ENCODE measurements at regions not wholly inside any gene's neighbourhood (a gene's known extent, or its start where the extent isn't known, plus 50 kb on each side); places are given as distances from the start of the nearest gene placed in this dataset.

GRCh38 chr16:59707436-59708226, 973.5 kb upstream of the GOT2 start:
- no peaks in the 10 kb centered on the region for H3K36me3 ChIP-seq (ENCODE audit: control insufficient read depth, insufficient read depth, low read length)
- no peak overlapping the region for H3K27ac ChIP-seq (ENCODE audit: insufficient read depth, low read depth, low read length, poor library complexity, severe bottlenecking)
- H3K9me3 ChIP-seq (ENCODE audit: control insufficient read depth, low read length) = no peaks in the 10 kb centered on the region
- no peak overlapping the region for H3K4me3 ChIP-seq (ENCODE audit: insufficient read depth, low read depth, low read length)
- no peaks in the 10 kb centered on the region for H3K4me1 ChIP-seq (ENCODE audit: control insufficient read depth, insufficient read depth, low read length)
- no peaks in the 10 kb centered on the region for H3K27me3 ChIP-seq (ENCODE audit: control insufficient read depth, insufficient read depth, low read length, poor library complexity, severe bottlenecking)
- WGBS, 2 experiments = 90 to 98% methylated on average over 4 to 7 of the region's 8 CpGs

- H3K27ac ChIP-seq (ENCODE audit: insufficient read depth, low read depth, low read length, poor library complexity, severe bottlenecking) = no peak overlapping the region
- H3K9me3 ChIP-seq (ENCODE audit: control insufficient read depth, low read length) = no peaks in the 10 kb centered on the region
- H3K4me3 ChIP-seq (ENCODE audit: insufficient read depth, low read depth, low read length) = no peak overlapping the region
- H3K4me1 ChIP-seq (ENCODE audit: control insufficient read depth, insufficient read depth, low read length) = no peaks in the 10 kb centered on the region
- H3K27me3 ChIP-seq (ENCODE audit: control insufficient read depth, insufficient read depth, low read length, poor library complexity, severe bottlenecking) = no peaks in the 10 kb centered on the region
- whole genome bisulfite sequencing, 2 experiments = 98% methylated on average over 3 of the region's 3 CpGs
- H3K36me3 ChIP-seq (ENCODE audit: control insufficient read depth, insufficient read depth, low read length) = no peaks in the 10 kb centered on the region
These were observed 968.1 kb upstream of the GOT2 start for GRCh38 chr16:59701963-59702930.

DNA sequence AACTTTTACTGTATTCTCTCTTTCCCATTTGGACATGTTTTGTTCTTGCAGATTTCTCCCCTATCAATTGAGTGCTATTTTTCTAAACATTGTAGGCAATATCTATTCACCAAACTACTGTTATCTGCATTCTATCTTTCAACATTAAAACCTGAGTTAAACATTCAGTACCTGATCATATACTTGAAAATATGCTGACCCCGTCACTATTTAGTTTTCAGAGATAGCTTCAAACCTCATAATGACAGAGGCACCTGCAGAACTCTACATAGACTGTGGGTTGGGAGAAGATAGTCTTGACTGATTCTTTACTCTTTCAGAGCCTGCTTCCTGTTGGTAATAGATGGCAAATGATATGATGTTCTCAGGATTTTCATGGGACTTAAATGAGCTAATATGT, 965.7 kb upstream of the GOT2 start:
- Histone ChIP-seq H3K27ac (ENCODE audit: insufficient read depth, low read depth, low read length, poor library complexity, severe bottlenecking) (no peak overlapping the region), H3K4me3 (ENCODE audit: insufficient read depth, low read depth, low read length) (no peak overlapping the region), H3K36me3 (ENCODE audit: control insufficient read depth, insufficient read depth, low read length) (no peaks in the 10 kb centered on the region), H3K9me3 (ENCODE audit: control insufficient read depth, low read length) (no peaks in the 10 kb centered on the region), H3K4me1 (ENCODE audit: control insufficient read depth, insufficient read depth, low read length) (no peaks in the 10 kb centered on the region), H3K27me3 (ENCODE audit: control insufficient read depth, insufficient read depth, low read length, poor library complexity, severe bottlenecking) (no peaks in the 10 kb centered on the region)
- 83 to 100% methylated on average over 1 of the region's 1 CpG for WGBS, 2 experiments

DNA sequence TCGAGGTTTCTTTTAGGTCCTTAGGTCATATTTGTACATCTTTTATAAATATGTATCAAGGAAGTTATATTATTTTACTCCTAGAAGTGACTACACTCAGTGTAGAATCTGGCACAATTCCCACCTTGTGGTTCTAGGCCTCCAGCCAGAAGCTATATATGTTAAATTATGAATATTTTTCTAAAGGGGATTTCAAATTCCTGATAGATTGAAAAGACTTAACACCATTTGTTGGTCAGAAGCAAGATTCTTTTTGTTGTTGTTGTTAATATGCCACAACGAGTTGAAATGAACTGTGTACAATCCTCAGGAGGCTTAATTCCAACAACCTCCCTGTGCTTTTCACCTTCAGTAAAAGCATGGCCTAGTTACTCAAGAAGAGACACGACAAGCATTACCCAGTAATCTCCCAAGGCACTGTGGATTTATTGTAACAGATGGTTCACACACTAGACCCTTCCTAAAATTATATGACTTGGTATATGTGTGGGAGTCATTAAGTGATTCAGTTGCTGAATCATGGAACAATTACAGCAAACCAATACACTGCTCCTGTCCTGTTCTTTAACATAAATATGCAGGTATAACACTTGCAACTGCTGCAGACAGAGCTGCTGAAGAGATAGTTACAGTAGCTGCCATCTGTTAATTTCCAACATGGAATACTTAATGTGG, 964.4 kb upstream of the GOT2 start:
- no peaks in the 10 kb centered on the region for H3K9me3 ChIP-seq (ENCODE audit: control insufficient read depth, low read length)
- H3K4me1 ChIP-seq (ENCODE audit: control insufficient read depth, insufficient read depth, low read length) = no peaks in the 10 kb centered on the region
- H3K27me3 ChIP-seq (ENCODE audit: control insufficient read depth, insufficient read depth, low read length, poor library complexity, severe bottlenecking) = no peaks in the 10 kb centered on the region
- H3K27ac ChIP-seq (ENCODE audit: insufficient read depth, low read depth, low read length, poor library complexity, severe bottlenecking) = no peak overlapping the region
- H3K4me3 ChIP-seq (ENCODE audit: insufficient read depth, low read depth, low read length) = no peak overlapping the region
- H3K36me3 ChIP-seq (ENCODE audit: control insufficient read depth, insufficient read depth, low read length) = no peaks in the 10 kb centered on the region
- 100% methylated on average over 1 to 2 of the region's 3 CpGs for WGBS, 2 experiments

DNA sequence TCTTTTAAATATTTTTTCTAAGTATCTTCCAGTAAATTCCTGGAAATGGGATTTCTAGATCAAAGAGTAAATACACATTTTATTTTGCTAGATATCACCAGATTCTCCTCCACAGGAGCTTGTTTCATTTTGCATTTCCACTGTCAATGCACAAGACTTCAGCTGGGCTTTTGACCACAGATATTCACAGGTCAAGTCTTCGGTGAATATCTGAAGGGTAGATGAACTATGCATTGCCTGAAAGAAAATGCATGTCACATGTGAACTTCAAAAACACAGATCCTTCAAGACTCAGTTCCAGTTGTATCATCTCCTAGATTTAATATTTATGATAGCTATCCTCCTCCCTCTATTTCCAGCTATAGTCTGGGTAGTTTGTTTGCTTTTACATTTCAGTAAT, 963.6 kb upstream of the GOT2 start:
- Histone ChIP-seq H3K27ac (ENCODE audit: insufficient read depth, low read depth, low read length, poor library complexity, severe bottlenecking) (no peak overlapping the region), H3K27me3 (ENCODE audit: control insufficient read depth, insufficient read depth, low read length, poor library complexity, severe bottlenecking) (no peaks in the 10 kb centered on the region), H3K4me3 (ENCODE audit: insufficient read depth, low read depth, low read length) (no peak overlapping the region), H3K36me3 (ENCODE audit: control insufficient read depth, insufficient read depth, low read length) (no peaks in the 10 kb centered on the region), H3K9me3 (ENCODE audit: control insufficient read depth, low read length) (no peaks in the 10 kb centered on the region), H3K4me1 (ENCODE audit: control insufficient read depth, insufficient read depth, low read length) (no peaks in the 10 kb centered on the region)
- WGBS, 2 experiments = 100% methylated on average over 1 of the region's 1 CpG

DNA sequence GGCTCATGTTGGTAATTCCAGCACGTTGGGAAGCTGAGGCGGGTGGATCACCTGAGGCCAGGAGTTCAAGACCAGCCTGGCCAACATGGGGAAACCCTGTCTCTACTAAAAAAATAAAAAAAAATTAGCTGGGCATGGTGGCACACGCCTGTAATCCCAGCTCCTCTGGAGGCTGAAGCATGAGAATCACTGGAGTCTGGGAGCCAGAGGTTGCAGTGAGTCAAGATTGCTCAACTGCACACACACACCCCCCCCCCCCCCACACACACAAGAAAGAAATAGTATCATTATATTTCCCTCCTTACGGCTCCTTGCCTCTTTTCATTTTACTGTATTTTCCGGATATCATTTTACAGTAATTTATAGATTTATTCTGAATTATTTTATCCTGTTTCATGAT, 963.1 kb upstream of the GOT2 start:
- Histone ChIP-seq H3K27me3 (ENCODE audit: control insufficient read depth, insufficient read depth, low read length, poor library complexity, severe bottlenecking) (no peaks in the 10 kb centered on the region), H3K4me3 (ENCODE audit: insufficient read depth, low read depth, low read length) (no peak overlapping the region), H3K27ac (ENCODE audit: insufficient read depth, low read depth, low read length, poor library complexity, severe bottlenecking) (no peak overlapping the region), H3K4me1 (ENCODE audit: control insufficient read depth, insufficient read depth, low read length) (no peaks in the 10 kb centered on the region), H3K36me3 (ENCODE audit: control insufficient read depth, insufficient read depth, low read length) (no peaks in the 10 kb centered on the region), H3K9me3 (ENCODE audit: control insufficient read depth, low read length) (no peaks in the 10 kb centered on the region)
- WGBS, 2 experiments = 88 to 94% methylated on average over 3 of the region's 5 CpGs

DNA sequence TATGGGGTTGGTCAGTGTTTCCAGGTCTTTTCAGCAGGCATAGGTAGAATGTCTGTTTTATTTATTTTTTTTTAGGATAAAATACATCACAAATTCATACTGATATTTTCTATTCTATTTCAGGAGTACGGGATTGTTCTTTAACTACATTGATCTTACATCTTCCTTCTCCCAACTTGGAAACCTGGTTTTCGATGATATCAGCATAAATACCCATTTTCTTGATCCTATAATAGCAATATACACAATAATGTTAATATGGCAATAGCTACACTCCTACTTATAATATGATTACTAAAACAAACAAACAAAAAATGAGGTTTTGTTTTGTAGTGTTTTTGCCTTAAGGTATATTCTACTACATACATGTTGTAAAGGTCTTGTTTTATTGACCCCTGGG, 962.4 kb upstream of the GOT2 start:
- Histone ChIP-seq H3K4me3 (ENCODE audit: insufficient read depth, low read depth, low read length) (no peak overlapping the region), H3K4me1 (ENCODE audit: control insufficient read depth, insufficient read depth, low read length) (no peaks in the 10 kb centered on the region), H3K27ac (ENCODE audit: insufficient read depth, low read depth, low read length, poor library complexity, severe bottlenecking) (no peak overlapping the region), H3K36me3 (ENCODE audit: control insufficient read depth, insufficient read depth, low read length) (no peaks in the 10 kb centered on the region), H3K9me3 (ENCODE audit: control insufficient read depth, low read length) (no peaks in the 10 kb centered on the region), H3K27me3 (ENCODE audit: control insufficient read depth, insufficient read depth, low read length, poor library complexity, severe bottlenecking) (no peaks in the 10 kb centered on the region)
- WGBS, 2 experiments = 80 to 91% methylated on average over 1 to 2 of the region's 2 CpGs

DNA sequence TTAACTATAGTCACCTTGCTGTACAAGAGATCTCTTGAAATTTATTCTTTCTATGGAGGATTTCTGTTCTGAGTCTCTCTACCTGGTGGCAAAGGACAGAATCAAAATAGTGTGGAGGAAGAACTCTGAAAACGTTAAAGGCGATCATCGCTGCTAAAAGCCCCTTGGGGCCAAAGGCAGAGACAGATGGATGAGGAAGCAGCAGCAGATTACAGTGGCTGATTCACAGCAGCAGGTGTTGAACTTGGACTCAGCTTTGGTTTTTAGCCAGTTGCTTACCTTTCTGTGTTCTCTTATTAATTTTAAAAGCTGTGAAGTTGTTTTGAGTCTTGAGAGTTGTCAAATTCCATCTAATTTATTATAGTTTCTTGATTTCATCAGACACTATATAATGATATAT, 956.1 kb upstream of the GOT2 start:
- Histone ChIP-seq H3K27me3 (ENCODE audit: control insufficient read depth, insufficient read depth, low read length, poor library complexity, severe bottlenecking) (no peaks in the 10 kb centered on the region), H3K4me3 (ENCODE audit: insufficient read depth, low read depth, low read length) (no peak overlapping the region), H3K27ac (ENCODE audit: insufficient read depth, low read depth, low read length, poor library complexity, severe bottlenecking) (no peak overlapping the region), H3K36me3 (ENCODE audit: control insufficient read depth, insufficient read depth, low read length) (no peaks in the 10 kb centered on the region), H3K9me3 (ENCODE audit: control insufficient read depth, low read length) (no peaks in the 10 kb centered on the region), H3K4me1 (ENCODE audit: control insufficient read depth, insufficient read depth, low read length) (no peaks in the 10 kb centered on the region)
- 74 to 84% methylated on average over 3 of the region's 3 CpGs for WGBS, 2 experiments

DNA sequence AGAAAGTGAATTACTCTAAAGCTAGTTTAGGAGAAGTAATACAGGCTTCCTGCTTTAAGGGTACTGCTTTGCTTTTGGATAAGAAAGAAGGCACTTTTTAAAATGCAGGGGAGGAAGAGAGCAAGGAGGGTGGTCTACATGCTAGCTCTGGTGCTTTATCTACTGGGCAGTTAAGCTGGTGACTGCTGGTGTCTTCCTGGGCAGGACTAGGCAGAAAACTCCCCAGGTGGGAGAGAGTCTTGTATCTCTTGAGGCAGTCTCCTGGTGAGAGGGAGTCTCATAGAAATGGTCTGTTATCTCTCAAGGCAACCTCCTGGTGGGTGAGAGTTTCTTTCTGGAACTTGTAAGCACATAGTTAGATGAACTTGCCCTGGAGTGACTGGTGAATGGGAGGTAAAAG, 953.9 kb upstream of the GOT2 start:
- Histone ChIP-seq H3K4me3 (ENCODE audit: insufficient read depth, low read depth, low read length) (no peak overlapping the region), H3K27me3 (ENCODE audit: control insufficient read depth, insufficient read depth, low read length, poor library complexity, severe bottlenecking) (no peaks in the 10 kb centered on the region), H3K36me3 (ENCODE audit: control insufficient read depth, insufficient read depth, low read length) (no peaks in the 10 kb centered on the region), H3K27ac (ENCODE audit: insufficient read depth, low read depth, low read length, poor library complexity, severe bottlenecking) (no peak overlapping the region), H3K4me1 (ENCODE audit: control insufficient read depth, insufficient read depth, low read length) (no peaks in the 10 kb centered on the region), H3K9me3 (ENCODE audit: control insufficient read depth, low read length) (no peaks in the 10 kb centered on the region)

- H3K4me3 ChIP-seq (ENCODE audit: insufficient read depth, low read depth, low read length) = no peak overlapping the region
- WGBS, 2 experiments = 86 to 87% methylated on average over 2 of the region's 2 CpGs
- H3K4me1 ChIP-seq (ENCODE audit: control insufficient read depth, insufficient read depth, low read length) = no peaks in the 10 kb centered on the region
- H3K9me3 ChIP-seq (ENCODE audit: control insufficient read depth, low read length) = no peaks in the 10 kb centered on the region
- no peaks in the 10 kb centered on the region for H3K36me3 ChIP-seq (ENCODE audit: control insufficient read depth, insufficient read depth, low read length)
- no peak overlapping the region for H3K27ac ChIP-seq (ENCODE audit: insufficient read depth, low read depth, low read length, poor library complexity, severe bottlenecking)
- no peaks in the 10 kb centered on the region for H3K27me3 ChIP-seq (ENCODE audit: control insufficient read depth, insufficient read depth, low read length, poor library complexity, severe bottlenecking)
These were observed 952.3 kb upstream of the GOT2 start for GRCh38 chr16:59686405-59686804.
